ENCODE measurements at regions not wholly inside any gene's neighbourhood (a gene's known extent, or its start where the extent isn't known, plus 50 kb on each side); places are given as distances from the start of the nearest gene placed in this dataset.

- no peak for TF ChIP-seq SIN3A (IDR thresholded peaks at IDR 0.05; ENCODE audit: borderline replicate concordance, low read depth, low read length)
- no peak for TF ChIP-seq CTCF (IDR thresholded peaks at IDR 0.05)
- no peak for TF ChIP-seq EZH2phosphoT487 (IDR thresholded peaks at IDR 0.05; ENCODE audit: borderline replicate concordance, low read depth)
- TF ChIP-seq, protein P1, sequence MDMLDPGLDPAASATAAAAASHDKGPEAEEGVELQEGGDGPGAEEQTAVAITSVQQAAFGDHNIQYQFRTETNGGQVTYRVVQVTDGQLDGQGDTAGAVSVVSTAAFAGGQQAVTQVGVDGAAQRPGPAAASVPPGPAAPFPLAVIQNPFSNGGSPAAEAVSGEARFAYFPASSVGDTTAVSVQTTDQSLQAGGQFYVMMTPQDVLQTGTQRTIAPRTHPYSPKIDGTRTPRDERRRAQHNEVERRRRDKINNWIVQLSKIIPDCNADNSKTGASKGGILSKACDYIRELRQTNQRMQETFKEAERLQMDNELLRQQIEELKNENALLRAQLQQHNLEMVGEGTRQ (IDR thresholded peaks at IDR 0.05; ENCODE audit: borderline replicate concordance, low read depth, low read length), result no peak
- no peak for TF ChIP-seq POLR2AphosphoS5 (IDR thresholded peaks at IDR 0.05; ENCODE audit: low read depth, low read length)
- no peak for TF ChIP-seq GATA2 (CRISPR knock-in tag; IDR thresholded peaks at IDR 0.05)
- TF ChIP-seq EP300 (IDR thresholded peaks at IDR 0.05; ENCODE audit: borderline replicate concordance in 1 of 2, low read depth in 1 of 2, low read length in 1 of 2), result no peak
- TF ChIP-seq JUND (IDR thresholded peaks at IDR 0.05), result no peak
- no peak for TF ChIP-seq TCF12 (IDR thresholded peaks at IDR 0.05)
- no peak for TF ChIP-seq GABPA (IDR thresholded peaks at IDR 0.05; ENCODE audit: low read depth)
- no peak for TF ChIP-seq MEF2A (IDR thresholded peaks at IDR 0.05; ENCODE audit: borderline replicate concordance, low read depth)
- no peak for TF ChIP-seq FOXM1 (IDR thresholded peaks at IDR 0.05; ENCODE audit: low read depth)
Measured at GRCh38 chr20:60274717-60275116, 316.5 kb downstream of the CDH26 start.

Data from SK-N-SH (cell line).